GM12874 (cell line): ENCODE measurements at regions not wholly inside any gene's neighbourhood (a gene's known extent, or its start where the extent isn't known, plus 50 kb on each side); places are given as distances from the start of the nearest gene placed in this dataset.

ENCODE experiments used
- TF ChIP-seq, protein P1 (sequence below): IDR thresholded peaks from 2 replicates; pipeline ENCODE4 v1.5.1; 2011; ENCODE audit warnings: low read depth, mild to moderate bottlenecking, control low read depth, low read length, moderate library complexity; ENCODE audit not compliant: insufficient read depth

DNA sequence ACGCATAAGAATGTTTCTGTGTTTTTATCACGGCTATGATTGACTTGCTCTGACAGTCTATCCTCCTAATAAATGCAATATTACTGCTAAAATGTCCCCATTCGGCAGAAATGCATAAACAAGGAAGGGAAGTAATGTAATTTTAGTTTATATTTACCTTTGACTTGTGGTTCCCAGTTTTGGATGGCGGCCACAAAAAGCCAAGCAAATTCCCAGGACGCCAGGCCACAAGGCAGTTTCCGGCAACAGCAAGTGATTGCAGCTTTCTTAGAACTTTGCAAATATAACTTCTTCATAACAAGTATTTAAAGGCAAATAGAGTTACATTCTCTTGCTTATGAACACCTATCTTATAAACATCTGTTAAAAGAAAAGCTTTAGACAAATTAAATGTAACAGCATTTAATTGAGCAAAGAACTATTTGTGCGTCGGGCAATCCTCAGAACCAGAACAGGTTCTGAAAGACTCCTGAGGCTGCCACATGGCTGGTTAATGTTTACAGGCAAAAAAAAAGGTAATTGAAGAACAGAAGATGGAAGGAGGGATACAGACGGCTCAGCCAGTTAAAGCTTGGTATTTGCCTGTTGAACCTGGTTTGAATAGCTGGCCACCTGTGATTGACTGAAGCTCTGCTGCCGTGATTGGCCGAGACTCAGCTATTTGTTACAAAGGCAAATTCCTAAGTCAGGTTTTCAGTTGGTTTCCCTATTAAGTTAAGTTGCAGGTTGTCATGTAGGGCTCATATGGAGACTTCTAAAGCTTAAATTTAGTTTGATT is 80.8 kb downstream of the C21orf91 start:
- TF ChIP-seq, protein P1, sequence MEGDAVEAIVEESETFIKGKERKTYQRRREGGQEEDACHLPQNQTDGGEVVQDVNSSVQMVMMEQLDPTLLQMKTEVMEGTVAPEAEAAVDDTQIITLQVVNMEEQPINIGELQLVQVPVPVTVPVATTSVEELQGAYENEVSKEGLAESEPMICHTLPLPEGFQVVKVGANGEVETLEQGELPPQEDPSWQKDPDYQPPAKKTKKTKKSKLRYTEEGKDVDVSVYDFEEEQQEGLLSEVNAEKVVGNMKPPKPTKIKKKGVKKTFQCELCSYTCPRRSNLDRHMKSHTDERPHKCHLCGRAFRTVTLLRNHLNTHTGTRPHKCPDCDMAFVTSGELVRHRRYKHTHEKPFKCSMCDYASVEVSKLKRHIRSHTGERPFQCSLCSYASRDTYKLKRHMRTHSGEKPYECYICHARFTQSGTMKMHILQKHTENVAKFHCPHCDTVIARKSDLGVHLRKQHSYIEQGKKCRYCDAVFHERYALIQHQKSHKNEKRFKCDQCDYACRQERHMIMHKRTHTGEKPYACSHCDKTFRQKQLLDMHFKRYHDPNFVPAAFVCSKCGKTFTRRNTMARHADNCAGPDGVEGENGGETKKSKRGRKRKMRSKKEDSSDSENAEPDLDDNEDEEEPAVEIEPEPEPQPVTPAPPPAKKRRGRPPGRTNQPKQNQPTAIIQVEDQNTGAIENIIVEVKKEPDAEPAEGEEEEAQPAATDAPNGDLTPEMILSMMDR = no peak

DNA sequence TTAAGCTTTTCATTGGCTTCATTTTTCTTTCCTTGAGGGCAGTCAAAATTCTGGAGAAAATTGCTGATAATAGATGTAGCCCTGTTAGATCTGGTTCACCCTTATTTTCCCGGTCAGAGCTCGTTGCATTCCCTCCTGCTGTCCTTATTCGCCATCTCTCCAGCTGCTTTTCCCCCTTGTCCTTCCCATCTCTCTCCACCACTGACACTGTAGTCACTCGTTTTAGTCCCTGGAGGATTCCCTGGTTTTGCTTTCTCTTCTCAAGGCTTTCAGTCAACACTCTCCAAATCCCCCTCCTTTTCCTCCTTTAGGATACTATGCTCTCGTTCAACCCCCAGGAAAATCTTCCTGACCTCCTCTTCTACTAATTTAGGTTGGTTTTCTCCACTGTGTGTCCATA is 83.1 kb downstream of the C21orf91 start:
- TF ChIP-seq, protein P1 = no peak

DNA sequence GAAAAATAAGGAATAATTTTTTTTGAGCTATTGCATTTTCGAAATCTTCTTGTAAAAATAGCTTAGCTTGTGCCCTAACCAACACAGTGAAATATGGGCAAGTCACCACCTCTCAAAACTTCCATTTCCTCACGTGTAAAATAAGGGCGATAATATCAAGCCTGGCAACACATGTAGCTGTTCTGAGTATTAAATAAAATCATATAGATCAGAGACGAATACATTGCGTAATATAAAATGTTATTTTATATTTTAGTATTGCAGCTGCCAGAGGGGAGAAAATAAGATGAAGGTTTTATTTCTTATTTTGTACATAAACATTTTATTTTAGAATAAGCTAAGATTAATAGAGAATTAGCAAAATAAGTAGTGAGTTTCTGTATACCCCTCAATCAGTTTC is 85.9 kb downstream of the C21orf91 start:
- TF ChIP-seq, protein P1 = no peak

DNA sequence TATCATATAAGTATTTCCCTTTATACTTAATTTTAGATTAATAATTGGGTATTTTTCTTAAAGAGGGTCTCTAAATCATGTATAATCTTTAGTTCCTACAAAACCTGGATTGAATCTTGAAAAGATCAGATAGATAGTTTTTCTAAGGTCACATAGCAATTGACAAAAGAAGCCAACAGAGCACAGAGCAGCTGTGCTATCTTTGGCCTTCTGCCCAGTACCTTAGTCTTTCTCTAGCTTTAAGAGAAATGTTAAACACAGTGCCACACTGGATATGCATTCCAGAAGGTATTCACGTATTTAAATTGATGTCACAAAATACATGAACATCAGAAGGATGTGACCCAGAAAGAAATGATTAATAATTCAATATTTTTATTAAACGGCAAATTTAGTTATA is 86.8 kb downstream of the C21orf91 start:
- TF ChIP-seq, protein P1 = no peak

DNA sequence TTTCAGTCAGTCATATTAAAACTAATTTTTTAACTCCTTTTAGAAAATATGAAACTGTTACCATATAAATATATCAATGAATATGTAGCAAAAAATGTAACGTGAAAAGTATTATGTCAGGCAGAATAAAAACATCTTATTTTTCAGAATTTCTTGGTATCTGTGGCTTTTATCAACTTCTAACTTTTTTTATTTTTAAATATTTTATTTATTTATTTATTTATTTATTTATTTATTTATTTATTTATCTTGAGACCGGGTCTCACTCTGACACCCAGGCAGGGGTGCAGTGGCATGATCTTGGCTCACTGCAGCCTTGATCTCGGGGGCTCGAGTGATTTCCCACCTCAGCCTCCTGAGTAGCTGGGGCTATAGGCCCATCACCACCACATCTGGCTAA is 87.6 kb downstream of the C21orf91 start:
- TF ChIP-seq, protein P1 = no peak

DNA sequence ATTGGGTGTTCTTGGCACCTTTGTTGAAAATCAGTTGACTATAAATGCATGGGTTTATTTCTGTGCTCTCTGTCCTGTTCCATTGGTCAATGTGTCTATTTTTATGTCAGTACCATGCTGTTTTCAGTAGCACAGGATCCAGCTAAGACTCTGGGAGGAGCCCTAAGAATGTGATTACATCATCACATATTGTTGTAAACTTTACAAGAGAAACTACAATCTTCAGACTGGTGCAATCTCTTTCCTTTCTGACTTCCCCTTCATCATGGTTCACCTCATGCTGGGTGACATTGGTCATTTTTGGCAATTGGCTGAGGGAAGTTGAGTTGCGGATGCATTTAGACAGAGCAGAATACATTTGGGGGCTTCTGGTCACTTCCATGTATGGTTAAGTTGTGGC is 88.4 kb downstream of the C21orf91 start:
- TF ChIP-seq, protein P1 = no peak

DNA sequence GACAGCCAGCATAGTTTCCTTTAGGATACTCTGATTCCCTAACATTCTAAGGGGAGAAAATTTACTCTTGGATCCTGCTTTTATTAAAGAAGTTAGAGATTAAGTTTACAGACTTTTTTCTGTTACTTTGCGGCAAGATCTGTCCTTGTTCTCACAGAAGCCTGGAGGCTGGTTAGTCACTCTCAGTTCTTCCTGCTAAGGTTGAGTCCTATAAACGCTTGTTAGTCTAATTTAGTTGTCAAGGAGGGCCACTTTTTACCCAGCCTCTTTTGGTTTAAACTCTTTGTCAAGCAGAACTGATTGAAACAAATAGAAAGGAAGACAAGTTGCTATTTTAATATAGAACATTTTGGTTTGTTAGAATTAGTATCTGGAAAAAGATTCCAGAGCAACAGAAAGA is 89.7 kb downstream of the C21orf91 start:
- TF ChIP-seq, protein P1 = no peak
